ENCODE measurements at regions not wholly inside any gene's neighbourhood (a gene's known extent, or its start where the extent isn't known, plus 50 kb on each side); places are given as distances from the start of the nearest gene placed in this dataset.

GRCh38 chr14:22513066-22513812, 75.8 kb downstream of the DAD1 start:
- ChIA-PET POLR2A (no interaction called here), CTCF (interaction anchor here (1.2 to 2.8 kb wide), 2 partner anchors 12 to 44 kb away, joined by 3 to 8 read pairs; no protein-coding TSS in a partner anchor)
- no peak for DNase-seq (ENCODE audit: low read depth, low spot score)
- TF ChIP-seq CTCF (IDR thresholded peaks at IDR 0.05; ENCODE audit: insufficient read depth, low read length, missing control alignments): no peak
- H3K4me3 ChIP-seq (ENCODE audit: low read depth, low read length): no peak overlapping the region

- no peak for DNase-seq (ENCODE audit: low read depth, low spot score)
- ChIA-PET POLR2A (no interaction called here), CTCF (interaction anchor here (1.2 to 2.8 kb wide), 5 partner anchors 11 to 139 kb away, joined by 3 to 8 read pairs (median 3); no protein-coding TSS in a partner anchor)
- no peak for TF ChIP-seq CTCF (IDR thresholded peaks at IDR 0.05; ENCODE audit: insufficient read depth, low read length, missing control alignments)
- H3K4me3 ChIP-seq (ENCODE audit: low read depth, low read length): no peak overlapping the region
Observed at GRCh38 chr14:22512106-22512814, 76.8 kb downstream of the DAD1 start.

GRCh38 chr14:22510527-22511110, 78.4 kb downstream of the DAD1 start:
- ChIA-PET CTCF (interaction anchor here (0.7 to 2.6 kb wide), 6 partner anchors 23 to 208 kb away, joined by 3 to 7 read pairs (median 4); no protein-coding TSS in a partner anchor), POLR2A (interaction anchor here (0.6 to 1.4 kb wide), 7 partner anchors 18 to 340 kb away, joined by 3 to 7 read pairs (median 4); no protein-coding TSS in a partner anchor)
- TF ChIP-seq CTCF (IDR thresholded peaks at IDR 0.05; ENCODE audit: insufficient read depth, low read length, missing control alignments): no peak
- no peak overlapping the region for H3K4me3 ChIP-seq (ENCODE audit: low read depth, low read length)
- DNase-seq (ENCODE audit: low read depth, low spot score): peak; percentile 79

- no peak for DNase-seq (ENCODE audit: low read depth, low spot score)
- TF ChIP-seq CTCF (IDR thresholded peaks at IDR 0.05; ENCODE audit: insufficient read depth, low read length, missing control alignments): no peak
- no peak overlapping the region for H3K4me3 ChIP-seq (ENCODE audit: low read depth, low read length)
- ChIA-PET CTCF (interaction anchor here (0.7 to 2.6 kb wide), 6 partner anchors 22 to 207 kb away, joined by 3 to 7 read pairs (median 3); no protein-coding TSS in a partner anchor), POLR2A (interaction anchor here (0.6 to 1.4 kb wide), 5 partner anchors 17 to 341 kb away, joined by 3 to 7 read pairs (median 4); no protein-coding TSS in a partner anchor)
Observed at GRCh38 chr14:22509751-22510300, 79.2 kb downstream of the DAD1 start.

GRCh38 chr14:22509036-22509709, 79.9 kb downstream of the DAD1 start:
- ChIA-PET CTCF (interaction anchor here (1.2 to 2.6 kb wide), 3 partner anchors 37 to 124 kb away, joined by 3 to 7 read pairs (median 3); no protein-coding TSS in a partner anchor), POLR2A (interaction anchor here (1.1 kb wide), 1 partner anchor 37 kb away, joined by 3 read pairs; no protein-coding TSS in a partner anchor)
- no peak overlapping the region for H3K4me3 ChIP-seq (ENCODE audit: low read depth, low read length)
- TF ChIP-seq CTCF (IDR thresholded peaks at IDR 0.05; ENCODE audit: insufficient read depth, low read length, missing control alignments): no peak
- no peak for DNase-seq (ENCODE audit: low read depth, low spot score)
